ENCODE measurements at regions not wholly inside any gene's neighbourhood (a gene's known extent, or its start where the extent isn't known, plus 50 kb on each side); places are given as distances from the start of the nearest gene placed in this dataset.

GRCh38 chr1:234915924-234916675, 212.5 kb downstream of the TOMM20 start:
- TF ChIP-seq SMC3 (conservative IDR thresholded peaks at IDR 0.05; ENCODE audit: poor library complexity) (no peak), CTCF (IDR thresholded peaks at IDR 0.05; ENCODE audit: poor library complexity, severe bottlenecking) (no peak), RAD21 (conservative IDR thresholded peaks at IDR 0.05) (no peak), POLR2AphosphoS5 (IDR thresholded peaks at IDR 0.05) (no peak), REST (IDR thresholded peaks at IDR 0.05; ENCODE audit: borderline replicate concordance) (no peak), EP300 (conservative IDR thresholded peaks at IDR 0.05; ENCODE audit: poor library complexity, severe bottlenecking) (no peak)

All from neural cell (in vitro differentiated cells).